Hepatocyte (in vitro differentiated cells): ENCODE measurements at regions not wholly inside any gene's neighbourhood (a gene's known extent, or its start where the extent isn't known, plus 50 kb on each side); places are given as distances from the start of the nearest gene placed in this dataset.

Experiments
- DNase-seq: peaks from one replicate; pipeline ENCODE4 v3.0.0-alpha.2; 2016; ENCODE audit warnings: low spot score
- H2AFZ ChIP-seq: fragments of 200-600 bp; sonication (generic); 2 replicates; pipeline ENCODE4 v1.6.0; 2016; ENCODE audit warnings: antibody characterized with exemption, mild to moderate bottlenecking
- H3K27ac ChIP-seq: fragments of 200-600 bp; sonication (generic); 2 replicates; pipeline ENCODE4 v1.5.1; 2016; ENCODE audit warnings: mild to moderate bottlenecking
- H3K27me3 ChIP-seq: fragments of 200-600 bp; sonication (generic); 2 replicates; pipeline ENCODE4 v1.6.1; 2016
- H3K36me3 ChIP-seq: fragments of 200-600 bp; sonication (generic); replicated peaks from 2 replicates; pipeline ENCODE4 v1.5.1; 2016; ENCODE audit warnings: low read depth; ENCODE audit not compliant: insufficient read depth
- H3K4me1 ChIP-seq: fragments of 200-600 bp; sonication (generic); 2 replicates; pipeline ENCODE4 v1.5.1; 2016; ENCODE audit warnings: mild to moderate bottlenecking, moderate library complexity; ENCODE audit not compliant: insufficient read depth
- H3K4me2 ChIP-seq: fragments of 200-600 bp; sonication (generic); 2 replicates; pipeline ENCODE4 v1.6.0; 2016
- H3K4me3 ChIP-seq: fragments of 200-600 bp; sonication (generic); 2 replicates; pipeline ENCODE4 v1.5.1; 2016; ENCODE audit warnings: mild to moderate bottlenecking
- H3K79me2 ChIP-seq: fragments of 200-600 bp; sonication (generic); 2 replicates; pipeline ENCODE4 v1.6.0; 2017; ENCODE audit warnings: mild to moderate bottlenecking
- H3K9me2 ChIP-seq: fragments of 200-600 bp; sonication (generic); replicated peaks from 2 replicates; pipeline ENCODE4 v1.6.0; 2017; ENCODE audit warnings: mild to moderate bottlenecking; ENCODE audit not compliant: insufficient read depth
- H3K9me3 ChIP-seq: fragments of 200-600 bp; sonication (generic); 2 replicates; pipeline ENCODE4 v1.5.1; 2016; ENCODE audit warnings: low read depth, mild to moderate bottlenecking
- H4K20me1 ChIP-seq: fragments of 200-600 bp; sonication (generic); 2 replicates; pipeline ENCODE4 v1.6.0; 2016; ENCODE audit warnings: mild to moderate bottlenecking; ENCODE audit not compliant: insufficient read depth, poor library complexity, severe bottlenecking
- CTCF ChIP-seq: fragments of 200-600 bp; sonication (generic); IDR thresholded peaks from 2 replicates; pipeline ENCODE4 v1.5.1; 2016; ENCODE audit warnings: antibody characterized with exemption, mild to moderate bottlenecking; ENCODE audit not compliant: poor library complexity
- EZH2 ChIP-seq: fragments of 200-600 bp; sonication (generic); IDR thresholded peaks from 2 replicates; pipeline ENCODE4 v1.6.1; 2016; ENCODE audit warnings: antibody characterized with exemption, mild to moderate bottlenecking, borderline replicate concordance
- EZH2phosphoT487 ChIP-seq: fragments of 200-600 bp; sonication (generic); IDR thresholded peaks from one replicate; pipeline ENCODE4 v1.6.1; 2018; ENCODE audit warnings: antibody characterized with exemption, mild to moderate bottlenecking, low read depth, moderate library complexity; ENCODE audit not compliant: unreplicated experiment, severe bottlenecking
- WGBS: methylation state at CpG from one replicate; pipeline ENCODE4 v1.1.6; 2016; ENCODE audit warnings: low lambda C conversion rate; ENCODE audit errors: missing lambda C conversion rate; 5-methylcytosine and 5-hydroxymethylcytosine counted together

- Histone ChIP-seq H4K20me1 (no peaks in the 10 kb centered on the region), H3K4me2 (no peak overlapping the region), H3K36me3 (no peaks in the 10 kb centered on the region), H3K27ac (no peak overlapping the region), H3K4me1 (no peaks in the 10 kb centered on the region), H3K4me3 (no peak overlapping the region), H2AFZ (no peak overlapping the region), H3K79me2 (no peaks in the 10 kb centered on the region), H3K27me3 (peaks cover 3% of the 10 kb centered on the region), H3K9me2 (no peaks in the 10 kb centered on the region), H3K9me3 (no peaks in the 10 kb centered on the region)
- WGBS = 83% methylated on average over 10 of the region's 10 CpGs
- DNase-seq = no peak
- TF ChIP-seq EZH2 (no peak), CTCF (no peak), EZH2phosphoT487 (no peak)
Measured at GRCh38 chr3:13123013-13123654, 49.9 kb upstream of the IQSEC1 start.
